ENCODE measurements at regions not wholly inside any gene's neighbourhood (a gene's known extent, or its start where the extent isn't known, plus 50 kb on each side); places are given as distances from the start of the nearest gene placed in this dataset.

GRCh38 chr10:133006202-133006601 is 63.8 kb upstream of the CFAP46 start:
- no peak for DNase-seq (ENCODE audit: low read depth)

DNA sequence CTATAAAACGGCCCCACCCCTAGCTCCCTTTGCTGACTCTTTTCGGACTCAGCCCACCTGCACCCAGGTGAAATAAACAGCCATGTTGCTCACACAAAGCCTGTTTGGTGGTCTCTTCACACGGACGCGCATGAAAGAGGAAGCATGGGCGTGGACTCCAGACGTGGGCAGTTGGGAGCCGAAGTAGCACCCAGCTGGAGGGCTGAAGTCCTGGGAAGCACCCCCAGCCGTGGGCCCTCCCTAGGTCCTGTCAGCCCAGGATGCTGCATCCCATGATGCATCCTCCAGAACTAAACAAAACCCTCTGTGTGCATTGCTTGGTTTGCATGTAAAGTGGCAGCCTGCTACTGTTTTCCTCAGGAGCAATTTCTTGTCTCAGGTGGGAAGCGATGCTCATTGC is 62.1 kb upstream of the CFAP46 start:
- DNase-seq (ENCODE audit: low read depth), result no peak

DNA sequence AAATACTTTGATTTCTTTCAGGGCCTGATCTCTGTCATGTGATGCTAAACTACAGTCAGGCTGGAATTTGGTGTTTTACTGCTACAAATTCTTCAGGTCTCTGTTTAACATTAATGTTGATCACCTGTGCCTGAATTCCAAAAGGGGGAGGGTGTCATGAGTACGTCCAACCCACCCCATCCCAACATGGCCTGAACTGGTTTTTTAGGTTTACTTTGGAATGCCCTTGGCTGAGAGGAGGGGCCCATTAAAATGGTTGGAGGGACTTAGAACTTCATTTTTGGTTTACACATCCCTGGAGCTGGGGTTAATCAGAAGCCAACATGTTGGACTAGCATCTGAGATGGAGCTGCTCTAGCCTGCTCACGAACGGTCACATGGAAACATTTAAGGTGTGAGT is 60.8 kb upstream of the CFAP46 start:
- no peak for DNase-seq (ENCODE audit: low read depth)

- no peak for DNase-seq (ENCODE audit: low read depth)
Measured at GRCh38 chr10:133002685-133003084, 60.3 kb upstream of the CFAP46 start.

DNA sequence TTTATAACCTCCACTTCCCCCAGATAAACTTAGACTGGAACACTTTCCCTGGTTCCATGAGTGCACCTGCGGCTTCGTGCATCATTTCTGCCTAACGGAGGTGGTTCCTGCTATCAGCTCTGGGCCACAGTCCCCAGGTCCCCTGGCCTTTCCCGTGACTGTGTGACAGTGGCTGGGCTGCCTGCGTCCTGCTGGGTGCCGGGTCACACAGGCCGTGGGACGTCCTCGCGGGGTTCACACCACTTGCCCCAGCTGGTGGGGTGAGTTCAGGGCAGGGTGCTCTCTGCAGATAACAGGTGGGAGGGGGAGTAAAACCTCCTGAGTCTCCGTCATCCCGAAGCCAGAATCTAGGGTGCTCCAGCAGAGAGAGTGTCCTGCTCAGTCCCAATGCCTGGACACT is 58.7 kb upstream of the CFAP46 start:
- DNase-seq (ENCODE audit: low read depth), result no peak

- DNase-seq (ENCODE audit: low read depth), result no peak
Measured at GRCh38 chr10:133000648-133001047, 58.3 kb upstream of the CFAP46 start.

DNA sequence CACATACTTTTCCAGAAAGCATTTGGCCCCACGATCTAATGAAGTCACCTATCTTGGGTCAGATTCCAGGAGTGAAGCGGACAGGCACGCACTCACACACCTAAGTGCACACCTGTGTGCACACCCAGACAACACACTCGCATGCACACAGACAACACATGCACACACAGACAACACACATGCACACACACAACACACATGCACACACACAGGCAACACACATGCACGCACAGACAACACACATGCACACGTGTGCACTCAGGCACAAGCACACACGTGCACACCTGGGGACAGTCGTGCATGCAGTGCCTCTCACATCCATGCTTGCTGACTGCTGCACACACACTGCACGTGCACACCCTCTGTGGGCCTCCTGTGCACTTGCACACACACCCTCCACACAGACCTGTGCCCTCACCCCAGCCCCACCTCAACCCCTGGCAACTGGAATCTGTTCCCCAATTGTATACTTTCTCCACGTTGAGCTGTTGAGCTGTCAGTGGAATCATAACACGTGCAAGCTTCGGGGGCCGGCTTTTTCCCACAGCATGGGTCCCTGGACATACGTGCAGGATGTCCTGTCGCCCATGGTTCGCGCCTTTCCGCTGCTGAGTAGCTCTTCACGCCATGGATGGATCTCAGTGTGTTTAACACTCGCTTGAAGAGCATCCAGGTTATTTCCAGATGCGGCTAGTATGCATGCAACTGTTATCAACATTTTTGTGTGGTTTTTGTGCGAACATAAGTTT is 55.3 kb upstream of the CFAP46 start:
- DNase-seq (ENCODE audit: low read depth), result no peak

DNA sequence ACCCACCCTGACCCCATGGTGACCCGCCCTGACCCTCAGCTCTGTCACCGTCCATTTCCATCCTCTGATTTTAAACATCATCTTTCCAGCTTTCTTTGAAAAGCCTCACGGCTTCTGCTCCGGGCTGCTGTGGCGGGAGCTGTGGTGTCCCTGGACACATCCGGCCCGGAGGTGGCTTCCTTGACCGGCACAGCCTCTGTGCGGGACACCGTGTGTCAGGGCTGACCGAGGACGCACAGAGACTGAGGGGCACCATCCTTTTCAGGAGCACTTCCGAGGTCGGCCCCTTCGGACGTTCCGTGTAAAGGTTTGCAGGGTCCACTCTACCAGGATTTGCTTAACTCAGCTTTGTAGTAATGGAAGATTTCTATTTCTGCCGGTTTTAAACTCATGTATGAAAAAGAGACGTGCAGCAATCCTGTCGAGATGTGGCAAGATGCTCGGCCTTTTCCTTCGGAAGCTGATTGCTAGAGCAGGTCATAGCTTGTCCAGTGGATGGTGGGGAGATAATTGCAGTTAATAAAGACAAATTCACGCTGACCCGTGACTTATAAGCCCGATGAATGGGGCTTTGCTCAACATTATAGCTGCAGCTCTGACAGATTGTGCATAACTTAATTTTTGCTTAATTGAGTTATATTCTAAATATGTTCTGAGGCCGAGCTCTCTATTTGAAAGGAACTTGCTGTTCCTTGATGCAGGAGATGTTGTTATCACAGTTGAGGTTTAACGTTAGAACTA is 54.4 kb upstream of the CFAP46 start:
- no peak for DNase-seq (ENCODE audit: low read depth)

DNA sequence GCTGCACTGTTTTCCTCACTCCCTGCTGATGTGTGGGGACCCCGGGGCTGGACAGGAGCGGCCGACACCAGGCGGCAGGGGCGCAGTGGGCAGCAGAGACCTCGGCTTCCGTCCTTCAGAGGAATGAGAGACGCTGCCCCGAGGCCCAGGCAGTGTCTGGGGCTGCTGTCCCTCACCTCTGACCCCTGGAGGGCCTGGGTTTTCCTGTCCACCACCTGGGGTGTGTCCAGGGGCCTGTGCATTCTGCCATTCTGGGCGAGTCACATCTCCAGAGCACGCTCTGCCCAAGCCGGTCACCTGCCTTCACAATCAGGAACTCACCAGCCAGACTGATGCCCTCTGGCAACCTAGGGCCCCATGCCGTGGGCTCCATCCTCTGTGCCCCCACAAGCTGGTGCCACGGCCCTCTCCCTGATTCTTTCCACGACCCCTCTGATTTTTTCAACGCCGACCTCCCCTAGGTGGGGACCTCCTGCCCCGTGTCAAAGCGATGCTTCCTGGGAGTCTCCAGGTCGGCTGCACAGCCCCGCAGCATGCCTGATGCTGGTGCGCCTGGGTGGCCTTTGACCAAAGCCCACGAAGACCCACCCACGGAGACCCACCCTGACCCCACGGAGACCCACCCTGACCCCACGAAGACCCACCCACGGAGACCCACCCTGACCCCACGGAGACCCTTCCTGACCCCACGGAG is 53.7 kb upstream of the CFAP46 start:
- no peak for DNase-seq (ENCODE audit: low read depth)

GRCh38 chr10:132994811-132995210 is 52.4 kb upstream of the CFAP46 start:
- no peak for DNase-seq (ENCODE audit: low read depth)

- no peak for DNase-seq (ENCODE audit: low read depth)
Measured at GRCh38 chr10:132994185-132994796, 51.9 kb upstream of the CFAP46 start.

- no peak for DNase-seq (ENCODE audit: low read depth)
Measured at GRCh38 chr10:132993271-132994184, 51.2 kb upstream of the CFAP46 start.

DNA sequence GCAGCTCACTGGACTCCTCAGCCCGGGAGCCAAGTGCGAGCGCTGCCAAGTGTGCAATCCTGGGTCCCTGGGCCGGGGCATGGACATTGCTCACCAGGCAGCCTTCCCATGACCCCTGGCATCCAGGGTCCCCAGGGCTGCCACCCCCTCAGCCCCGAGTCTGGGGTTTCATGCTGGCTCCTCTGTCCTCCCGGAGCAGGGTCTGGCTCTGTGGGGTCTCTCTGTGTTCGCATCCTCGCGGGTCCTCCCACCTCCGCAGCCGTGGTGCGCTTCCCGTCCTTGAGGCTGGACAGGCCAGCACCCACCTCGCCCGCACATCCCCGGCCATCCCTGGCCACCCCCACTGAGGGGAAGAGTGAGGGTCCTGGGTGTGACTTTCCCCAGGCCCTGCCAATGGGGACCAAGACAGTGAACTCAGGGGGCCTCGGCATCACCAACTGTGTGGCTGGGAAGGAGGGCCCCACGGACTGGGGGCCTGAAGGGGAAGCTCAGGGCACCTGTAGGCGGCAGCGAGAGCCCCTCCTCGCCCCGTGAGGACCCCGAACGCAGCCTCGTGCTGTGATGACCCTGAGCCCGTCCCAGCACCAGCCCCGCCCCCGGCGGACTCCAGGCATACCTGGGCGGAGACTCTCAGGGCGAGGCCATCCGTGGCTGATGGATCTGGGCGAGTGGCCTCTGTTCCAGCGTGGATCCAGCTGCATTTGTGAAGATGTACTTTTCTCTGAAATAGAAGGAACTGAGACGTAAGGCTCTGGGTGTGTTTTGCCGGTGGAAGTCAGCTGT is 50.3 kb upstream of the CFAP46 start:
- no peak for DNase-seq (ENCODE audit: low read depth)

Measured in ELR (cell line).